ENCODE measurements at regions not wholly inside any gene's neighbourhood (a gene's known extent, or its start where the extent isn't known, plus 50 kb on each side); places are given as distances from the start of the nearest gene placed in this dataset.
"Not testable (repeated sequence)": the region's sequence is repeated elsewhere in the genome, so short reads cannot be mapped to it uniquely, and the experiment has no call there.

DNA sequence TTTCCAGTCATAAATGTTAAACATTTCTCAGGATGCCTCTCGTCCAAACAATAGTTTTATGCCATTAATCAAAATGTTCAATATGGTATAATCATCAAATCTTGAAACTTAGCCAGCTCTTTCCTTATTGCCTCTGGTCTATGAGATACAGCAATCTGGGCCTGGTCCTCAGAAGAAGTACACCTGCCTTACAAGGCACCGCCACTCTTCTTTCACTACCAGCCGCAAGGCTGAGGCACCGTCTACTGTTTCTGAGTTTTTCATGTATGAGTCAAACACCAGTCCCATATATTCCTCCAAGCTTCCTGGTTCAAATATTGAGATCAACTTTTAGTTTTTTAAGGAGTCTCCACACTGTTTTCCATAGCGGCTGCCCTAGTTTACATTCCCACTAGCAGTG is 600.6 kb upstream of the FAT3 start:
- DNase-seq = no peak

DNA sequence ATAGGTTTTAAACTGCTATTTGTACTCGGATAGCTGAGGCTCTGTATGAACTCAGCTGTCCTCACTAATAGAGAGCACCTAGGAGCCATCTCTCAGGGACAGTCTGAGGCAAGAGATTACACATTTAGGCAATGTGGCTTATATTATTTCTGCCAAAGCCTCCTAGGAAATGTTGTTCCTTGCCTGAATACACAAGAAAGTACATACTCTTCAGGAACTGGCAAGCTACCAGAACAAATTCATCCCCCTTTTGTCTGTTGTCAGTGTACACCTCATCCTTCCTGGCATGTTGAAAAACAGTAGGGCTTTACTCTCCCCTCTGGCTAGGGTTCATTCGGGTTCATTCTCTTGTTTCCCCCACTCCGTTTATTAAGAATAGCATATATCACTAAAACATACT is 615.9 kb upstream of the FAT3 start:
- DNase-seq = no peak

DNA sequence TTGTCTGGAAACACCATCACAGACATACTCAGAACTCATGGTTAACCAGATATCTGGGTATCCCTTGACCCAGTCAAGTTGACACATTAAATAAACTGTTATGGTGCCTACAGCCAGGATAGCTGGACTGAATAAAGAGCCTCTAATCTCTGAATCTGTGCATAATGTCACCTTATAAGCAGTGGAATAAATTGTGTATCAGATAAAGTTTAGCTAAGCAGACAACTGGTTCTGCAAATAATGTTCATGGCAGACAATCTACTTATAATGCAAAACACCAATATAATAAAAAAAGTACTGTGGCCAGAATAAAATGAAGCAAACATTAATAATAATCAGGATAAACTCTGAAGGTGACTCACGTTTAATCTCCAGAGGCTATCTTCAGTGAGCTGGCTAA is 628.5 kb upstream of the FAT3 start:
- DNase-seq = no peak

DNA sequence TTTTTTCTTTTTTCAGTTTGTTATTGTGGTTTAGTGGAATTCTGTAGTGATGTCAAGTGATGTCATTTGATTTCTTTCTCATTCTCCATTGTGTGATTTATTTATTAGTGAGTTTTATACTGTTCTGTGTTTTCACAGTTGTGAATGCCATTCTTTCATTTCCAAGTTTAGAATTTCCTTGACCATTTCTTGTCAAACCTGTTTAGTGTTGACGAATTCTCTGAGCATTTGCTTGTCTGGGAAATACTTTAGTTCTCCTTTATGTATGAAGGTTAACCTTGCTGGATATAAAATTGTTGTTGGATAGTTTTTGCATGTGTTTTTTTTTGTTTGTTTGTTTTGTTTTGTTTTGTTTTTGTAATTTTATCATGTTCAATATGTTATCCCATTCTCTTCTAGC is 633.6 kb upstream of the FAT3 start:
- no peak for DNase-seq

DNA sequence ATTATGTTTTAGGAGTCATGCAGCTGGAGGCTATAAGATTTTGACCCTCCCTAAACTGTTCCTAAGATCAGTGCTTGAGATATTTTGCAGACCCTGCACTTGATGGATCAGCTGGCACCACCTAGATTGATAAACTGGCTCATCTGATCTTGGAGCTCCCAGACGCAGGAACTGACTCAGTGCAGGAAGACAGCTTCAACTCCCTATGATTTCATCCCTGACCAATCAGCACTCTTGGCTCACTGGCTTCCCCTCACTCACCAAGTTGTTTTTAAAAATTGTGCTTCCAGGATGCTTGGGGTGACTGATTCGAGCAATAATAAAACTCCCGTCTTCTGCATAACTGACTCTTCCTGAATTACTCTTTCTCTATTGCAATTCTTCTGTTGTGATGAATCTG is 637.5 kb upstream of the FAT3 start:
- no peak for DNase-seq

DNA sequence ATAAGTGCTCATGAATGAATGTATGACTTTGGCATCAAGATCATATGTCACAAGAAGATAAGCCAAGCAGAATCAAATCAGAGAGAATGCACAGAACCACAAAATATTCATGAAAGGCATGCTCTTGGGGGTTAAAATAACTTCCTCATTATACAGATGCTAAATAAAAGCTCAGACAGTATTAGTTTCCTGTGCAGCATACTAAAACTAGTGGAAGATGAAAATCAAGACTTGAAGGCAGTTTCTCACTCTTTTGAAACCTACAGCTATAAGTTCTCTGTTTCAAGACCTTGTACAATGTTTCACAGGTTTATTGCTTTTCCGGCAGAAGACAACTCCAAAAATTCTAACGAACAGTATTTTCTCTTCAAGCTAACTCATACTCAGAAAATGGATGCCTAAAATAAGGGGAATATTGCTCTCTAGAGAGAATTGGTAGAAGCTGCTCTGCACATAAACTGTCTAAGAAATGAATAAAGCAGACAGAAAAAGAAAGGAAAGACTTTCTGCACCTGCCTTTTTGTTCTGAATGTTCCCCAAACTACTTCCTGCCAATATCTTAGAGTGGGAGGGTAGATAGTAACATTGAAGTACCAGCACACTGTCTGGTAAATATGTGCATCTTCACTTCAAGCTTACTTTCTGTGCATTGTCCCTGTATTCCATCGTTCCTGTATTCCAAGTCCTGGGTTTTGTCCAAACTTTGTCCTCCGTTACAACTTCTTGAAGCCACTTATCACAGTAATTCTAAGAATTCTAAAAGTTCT is 639.4 kb upstream of the FAT3 start:
- no peak for DNase-seq

DNA sequence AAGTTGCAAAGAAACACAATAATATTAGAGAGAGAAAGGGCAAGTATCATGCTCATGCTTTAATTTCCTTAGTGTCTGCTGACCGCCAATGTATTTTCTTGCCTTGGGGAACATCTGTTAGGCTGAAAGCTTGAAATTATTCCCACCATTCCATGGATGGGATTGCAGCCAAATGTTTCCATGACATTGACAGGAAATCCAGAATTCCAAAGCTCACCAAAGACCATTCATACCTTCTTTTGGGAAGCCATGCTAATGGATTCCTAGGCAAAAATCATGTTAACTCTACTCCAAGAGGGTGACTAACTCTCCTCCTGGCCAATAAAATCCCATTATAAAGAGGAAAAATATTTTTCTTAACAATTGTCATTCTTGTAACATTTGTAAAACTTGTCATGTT is 661.4 kb upstream of the FAT3 start:
- no peak for DNase-seq

DNA sequence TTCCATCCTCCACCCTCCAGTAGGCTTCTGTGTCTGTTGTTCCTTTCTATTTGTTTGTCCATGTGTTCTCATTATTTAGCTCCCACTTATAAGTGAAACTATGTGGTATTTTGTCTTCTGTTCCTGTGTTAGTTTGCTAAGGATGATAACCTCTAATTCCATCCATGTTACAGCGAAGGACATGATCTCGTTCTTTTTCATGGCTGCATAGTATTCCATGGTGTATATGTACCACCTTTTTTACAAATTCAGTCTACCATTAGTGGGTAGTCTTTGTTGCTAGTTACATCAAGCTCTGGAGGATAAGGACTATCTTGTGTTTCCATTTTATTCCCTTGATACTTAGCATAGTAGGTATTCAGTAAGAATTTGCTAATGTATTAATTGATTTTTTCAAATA is 664.2 kb upstream of the FAT3 start:
- DNase-seq = no peak

DNA sequence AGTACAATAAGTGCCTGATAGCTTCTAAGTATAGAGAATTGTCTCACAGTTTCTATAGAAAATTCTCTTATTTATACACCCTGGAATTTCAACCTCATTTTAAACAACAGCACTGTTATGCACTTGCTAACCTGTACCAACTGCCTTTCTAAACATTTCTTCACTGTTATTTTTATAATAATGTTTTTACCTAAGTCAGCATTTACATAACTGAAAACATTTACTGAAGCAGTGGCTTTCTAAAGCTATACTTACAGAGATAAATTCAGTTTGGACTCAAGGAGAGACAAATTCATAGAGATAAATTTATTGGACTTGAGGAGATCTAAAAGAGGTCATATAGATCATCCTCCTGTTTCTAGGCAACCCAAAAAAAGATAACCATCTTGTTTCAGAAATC is 686.6 kb upstream of the FAT3 start:
- DNase-seq = no peak

DNA sequence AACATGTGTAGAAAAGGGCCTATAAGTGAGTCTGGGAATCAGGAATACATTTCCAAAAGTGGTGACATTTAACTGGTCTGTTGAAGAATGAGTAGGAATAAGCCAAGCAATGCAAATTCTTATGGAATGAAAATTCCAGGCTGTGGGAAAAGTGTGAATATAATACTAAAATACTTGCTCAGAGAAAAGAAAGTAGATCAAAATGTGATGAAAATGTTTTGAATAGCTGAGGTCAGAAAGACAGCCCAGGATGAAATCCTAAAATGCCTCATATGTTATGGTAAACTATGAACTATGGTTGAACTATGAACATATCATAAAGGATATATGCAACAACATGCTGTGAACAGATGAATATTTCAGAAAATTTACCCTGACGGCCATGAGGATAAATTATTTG is 688.3 kb upstream of the FAT3 start:
- DNase-seq = no peak

DNA sequence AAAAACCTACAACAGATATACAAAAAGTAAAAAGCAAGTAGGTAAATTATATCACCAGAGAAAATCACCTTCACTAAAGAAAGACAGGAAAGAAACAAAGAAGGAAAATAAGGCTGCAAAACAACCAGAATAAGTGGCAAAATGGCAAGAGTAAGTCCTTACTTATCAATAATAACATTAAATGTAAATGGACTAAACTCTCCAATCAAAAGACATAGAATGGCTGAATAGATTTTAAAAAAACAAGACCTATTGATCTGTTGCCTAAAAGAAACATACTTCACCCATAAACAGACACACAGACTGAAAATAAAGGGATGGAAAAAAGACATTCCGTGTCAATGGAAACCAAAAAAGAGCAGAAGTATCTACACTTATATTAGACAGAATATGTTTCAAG is 695.7 kb upstream of the FAT3 start:
- DNase-seq = no peak

DNA sequence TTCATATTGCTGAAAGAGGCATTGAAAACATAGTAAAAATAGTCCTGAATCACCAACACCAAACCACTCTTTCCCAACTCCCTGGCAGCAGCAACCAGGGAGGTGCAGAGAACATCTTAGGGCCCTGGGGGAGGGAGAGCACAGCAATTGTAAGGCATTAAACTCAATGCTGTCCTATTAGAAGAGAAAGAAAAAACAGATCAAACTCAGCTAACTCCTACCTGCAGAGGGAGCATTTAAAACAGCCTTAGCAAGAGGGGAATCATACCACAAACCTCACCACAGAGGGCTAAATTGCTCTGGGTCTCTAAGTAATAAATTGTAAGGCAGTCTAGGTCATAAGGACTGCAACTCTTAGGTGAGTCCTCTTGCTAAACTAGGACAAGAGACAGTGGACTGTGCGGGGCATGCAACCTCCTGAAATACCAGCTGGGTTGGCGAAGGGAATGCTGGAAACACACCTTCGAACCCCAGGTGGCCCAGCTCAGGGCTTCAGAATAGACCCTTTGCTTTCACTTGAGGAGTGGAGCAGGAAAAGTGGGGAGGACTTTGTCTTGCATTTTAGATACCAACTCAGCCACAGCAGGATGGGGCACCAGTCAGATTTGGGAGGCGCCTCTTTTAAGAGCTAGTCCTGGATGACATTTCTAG is 697.1 kb upstream of the FAT3 start:
- DNase-seq = no peak

DNA sequence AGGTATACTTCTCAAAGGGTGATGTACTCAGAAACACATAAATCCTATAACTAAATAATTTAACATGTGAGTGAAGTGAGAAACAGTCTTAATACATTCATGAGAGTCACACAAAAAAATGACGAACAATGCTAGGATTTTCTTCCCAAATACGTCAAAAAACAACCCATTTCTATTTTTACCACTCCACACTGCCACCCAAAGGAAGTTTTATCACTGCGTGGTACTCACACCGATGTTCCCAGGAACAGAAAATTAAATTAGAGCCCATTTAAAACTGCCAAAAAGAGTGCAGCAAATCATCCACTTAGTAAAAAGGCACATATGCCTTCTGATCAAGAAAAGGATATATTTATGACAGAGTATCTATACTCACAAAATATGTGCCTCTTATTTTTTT is 710.9 kb upstream of the FAT3 start:
- DNase-seq = no peak

DNA sequence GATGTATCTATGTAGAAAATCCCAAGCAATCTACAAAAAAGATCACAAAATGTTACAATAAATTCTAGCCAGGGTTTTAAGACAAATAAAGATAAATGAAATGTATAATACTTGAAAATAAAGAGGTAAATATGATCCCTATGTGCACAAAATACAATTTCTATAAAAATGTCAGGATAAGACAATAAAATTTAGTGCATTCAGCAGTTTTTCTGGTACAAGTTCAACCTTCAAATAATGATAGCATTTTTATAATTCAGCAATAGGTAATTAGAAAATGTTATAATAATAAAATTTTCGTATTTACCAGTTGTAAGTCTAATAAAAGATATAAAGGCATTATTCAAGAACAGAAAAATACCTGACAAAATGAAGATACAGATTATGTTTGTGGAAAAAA is 726.8 kb upstream of the FAT3 start:
- DNase-seq = no peak

DNA sequence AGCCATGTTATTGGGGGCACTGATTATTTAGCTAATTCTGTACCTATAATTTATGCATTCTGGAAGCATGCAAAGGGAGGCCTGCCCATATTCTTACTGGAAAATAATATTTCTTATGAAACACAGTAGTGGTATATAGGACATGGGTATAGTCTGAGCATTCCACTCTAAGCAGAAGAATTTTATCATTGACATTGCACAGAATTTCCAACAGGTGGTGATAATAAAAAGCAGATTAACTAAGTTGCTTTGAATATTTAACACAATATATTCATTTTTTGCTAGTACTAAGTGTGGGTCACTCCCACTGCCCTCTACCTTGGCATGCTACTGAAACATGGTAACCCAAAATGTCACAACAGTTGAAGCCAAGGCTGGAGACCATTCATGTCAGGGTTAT is 728.8 kb upstream of the FAT3 start:
- no peak for DNase-seq

DNA sequence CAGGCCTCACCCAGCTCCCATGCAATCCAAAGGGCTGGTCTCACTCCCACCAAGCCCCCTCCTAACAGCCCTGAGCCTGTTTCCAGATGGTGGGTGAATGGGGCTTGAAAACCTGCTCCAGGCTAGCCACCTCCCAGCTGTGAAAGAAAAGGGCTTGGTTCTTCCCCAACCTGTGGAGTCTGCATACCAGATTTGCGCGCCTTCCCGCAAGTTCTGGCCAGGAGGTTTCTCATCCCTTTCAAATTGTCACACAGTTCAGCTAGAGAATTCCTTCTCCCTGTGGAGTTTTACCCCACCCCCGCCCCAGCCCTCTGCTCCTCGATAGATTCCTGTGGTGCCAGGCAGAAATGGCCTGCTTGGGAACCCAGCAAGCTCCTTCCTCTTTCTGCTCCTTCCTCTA is 734.6 kb upstream of the FAT3 start:
- no peak for DNase-seq

DNA sequence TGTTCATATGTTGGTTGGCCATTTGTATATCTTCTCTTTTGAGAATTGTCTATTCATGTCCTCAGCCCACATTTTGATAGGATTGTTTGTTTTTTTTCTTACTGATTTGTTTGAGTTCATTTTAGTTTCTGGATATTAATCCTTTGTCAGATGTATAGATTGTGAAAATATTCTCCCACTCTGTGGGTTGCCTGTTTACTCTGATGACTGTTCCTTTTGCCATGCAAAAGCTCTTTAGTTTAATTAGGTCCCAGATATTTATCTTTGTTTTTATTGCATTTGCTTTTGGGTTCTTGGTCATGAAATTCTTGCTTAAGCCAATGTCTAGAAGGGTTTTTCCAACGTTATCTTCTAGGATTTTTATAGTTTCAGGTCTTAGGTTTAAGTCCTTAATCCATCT is 740.7 kb upstream of the FAT3 start:
- DNase-seq = not testable (repeated sequence)

DNA sequence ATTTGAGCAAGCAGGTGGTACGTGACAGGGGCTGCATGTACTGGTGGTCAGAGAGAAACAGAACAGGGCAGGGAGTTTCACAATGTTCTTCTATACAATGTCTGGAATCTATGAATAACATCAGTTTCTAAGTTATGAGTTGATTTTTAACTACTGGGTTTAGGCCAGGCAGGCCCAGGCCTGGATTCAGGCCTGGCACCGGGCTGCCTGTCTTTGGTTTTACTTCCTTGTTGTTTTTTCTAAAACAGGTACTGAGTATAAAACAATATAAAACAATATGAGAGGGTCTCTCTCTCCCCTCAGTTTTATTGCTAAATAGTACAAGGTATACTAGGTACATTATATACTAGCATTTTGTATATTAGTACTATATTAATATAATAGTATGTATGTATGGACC is 742.7 kb upstream of the FAT3 start:
- not testable (repeated sequence) for DNase-seq

DNA sequence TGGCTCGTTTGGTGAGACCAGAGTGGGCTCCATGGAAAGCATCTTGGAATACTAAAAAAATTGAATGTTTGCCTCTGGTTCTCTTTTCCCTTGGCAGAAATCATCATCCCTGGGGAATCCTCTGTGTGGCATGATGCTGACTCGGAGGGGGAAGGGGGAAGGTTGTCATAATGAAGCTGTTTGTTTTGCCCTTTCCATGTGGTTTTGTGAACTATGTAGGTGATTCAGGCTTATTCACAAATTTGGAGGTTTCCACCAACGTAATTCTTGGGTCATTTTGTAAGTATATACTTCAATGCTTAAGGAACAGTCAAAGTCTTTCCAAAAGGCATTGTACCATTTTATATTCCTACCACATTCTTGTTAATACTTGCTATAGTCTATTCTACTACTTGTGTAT is 754.0 kb upstream of the FAT3 start:
- no peak for DNase-seq

DNA sequence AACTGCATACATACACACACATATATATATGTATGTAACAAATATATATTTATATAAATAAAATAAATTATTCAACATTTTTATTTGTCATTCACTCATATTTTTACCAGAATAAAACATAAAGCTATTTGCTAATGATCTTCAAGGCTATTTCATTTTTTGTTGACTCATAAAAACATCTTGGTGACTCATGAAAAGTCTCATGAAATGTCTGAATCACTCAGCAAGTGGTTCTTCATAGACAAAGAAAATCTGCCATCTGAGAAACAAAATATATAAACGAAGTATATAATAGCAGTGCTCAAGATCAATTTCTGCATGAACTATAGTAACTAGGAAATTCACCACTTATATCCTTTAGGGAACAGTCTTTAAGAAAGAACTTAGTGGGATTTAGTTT is 764.8 kb upstream of the FAT3 start:
- no peak for DNase-seq

DNA sequence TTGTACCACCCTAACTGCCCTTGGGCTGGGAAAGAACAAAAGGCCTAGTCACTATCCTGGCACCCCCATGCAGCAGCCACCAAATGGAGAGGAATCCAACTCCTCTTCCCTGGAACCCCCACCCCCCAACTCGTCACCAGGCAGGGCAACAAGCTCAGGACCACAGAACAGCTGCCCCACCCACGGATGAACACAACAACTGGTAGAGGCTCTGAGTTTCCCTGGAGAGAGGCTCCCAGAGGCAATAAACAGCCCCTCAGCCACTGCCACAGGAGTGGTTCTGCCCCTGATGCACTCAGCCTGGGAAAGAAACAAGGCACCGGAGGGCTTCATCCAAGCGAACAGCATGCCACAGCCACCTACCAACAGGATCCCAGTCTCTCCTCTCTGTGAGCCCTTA is 778.4 kb upstream of the FAT3 start:
- no peak for DNase-seq

DNA sequence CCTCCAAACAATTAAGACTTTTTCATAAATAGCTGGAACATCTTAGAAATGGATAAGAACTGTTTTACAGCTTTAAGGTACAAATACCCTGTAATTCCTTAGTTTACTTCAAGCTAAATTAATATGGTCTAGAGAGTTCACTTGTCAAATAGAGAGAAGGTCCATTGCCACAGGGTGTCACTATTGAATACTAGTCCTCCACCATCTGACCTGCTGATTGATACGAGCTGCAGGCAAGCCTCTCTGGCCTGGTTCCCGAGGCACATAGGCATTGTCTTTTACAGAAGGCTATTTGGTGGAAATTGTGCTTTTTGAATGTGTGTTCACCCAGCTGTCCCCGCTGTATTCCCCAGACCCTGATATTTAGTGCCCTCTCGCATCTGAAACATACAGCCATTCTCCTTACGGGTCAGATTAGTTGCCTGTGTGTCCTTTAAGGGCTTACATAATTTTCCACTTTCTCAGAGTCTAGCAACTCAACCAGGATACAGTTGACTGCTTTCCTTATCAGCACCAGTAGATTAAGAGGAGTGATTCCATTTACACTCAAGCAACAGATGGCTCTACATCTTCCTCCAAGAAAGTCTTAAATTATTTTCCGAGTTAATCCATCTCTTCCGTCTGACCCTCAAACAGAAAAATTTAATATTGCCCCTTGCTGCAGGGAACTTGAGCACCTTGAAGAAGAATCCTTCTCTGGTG is 788.8 kb upstream of the FAT3 start:
- DNase-seq = no peak

DNA sequence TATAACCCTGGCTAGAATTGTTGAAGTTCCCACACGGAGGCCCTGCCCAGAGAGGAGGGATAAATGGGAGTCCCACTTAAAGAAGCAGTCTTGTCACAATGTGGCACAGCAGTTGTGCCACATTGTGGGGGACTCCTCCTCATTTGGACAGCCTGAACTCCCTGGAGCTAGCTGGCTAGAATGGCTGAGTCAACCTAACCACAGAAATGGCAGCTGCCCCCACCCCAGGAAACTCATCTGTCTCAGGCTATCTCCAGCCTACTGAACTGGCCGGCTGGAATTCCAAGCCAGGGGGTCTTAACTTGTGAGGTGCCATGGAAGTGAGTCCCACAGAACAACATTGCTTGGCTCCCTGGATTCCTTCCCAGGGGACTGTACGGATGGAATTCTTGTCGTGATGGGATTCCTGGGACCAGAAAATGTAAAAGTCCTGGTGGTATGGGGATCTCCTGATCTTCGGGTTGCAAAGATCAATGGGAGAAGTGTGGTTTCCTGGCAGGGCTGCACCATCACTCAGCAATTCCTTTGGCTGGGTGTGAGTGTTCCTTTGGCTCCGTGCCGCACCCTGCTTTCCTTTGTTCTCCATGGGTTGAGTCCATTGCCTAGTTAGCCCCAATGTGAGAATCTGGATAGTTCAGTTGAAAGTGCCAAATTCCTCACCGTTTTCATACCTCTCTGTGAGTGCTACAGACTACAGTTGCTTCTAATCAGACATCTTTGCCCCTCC is 791.2 kb upstream of the FAT3 start:
- no peak for DNase-seq

DNA sequence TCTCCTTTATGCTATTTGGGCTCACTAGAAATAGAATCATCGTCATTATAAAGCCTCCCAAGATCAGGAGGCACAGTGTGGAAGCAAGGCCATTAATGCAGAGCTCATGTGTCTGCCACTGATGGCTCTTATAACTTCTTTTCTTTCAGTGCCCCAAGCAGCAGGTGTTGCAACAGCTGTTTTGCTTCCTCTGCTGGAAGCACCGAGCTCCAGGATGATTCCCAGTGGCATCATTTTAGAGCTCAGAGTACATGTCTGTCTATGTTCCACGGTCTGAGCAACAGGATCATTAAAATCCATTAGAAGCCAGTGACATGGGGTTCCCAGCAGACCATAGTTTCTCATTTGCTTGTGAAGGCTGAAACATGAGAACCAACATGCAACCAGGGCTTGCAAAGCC is 803.0 kb upstream of the FAT3 start:
- DNase-seq = no peak
